Fibroblast of mammary gland (primary cell): ENCODE measurements at regions not wholly inside any gene's neighbourhood (a gene's known extent, or its start where the extent isn't known, plus 50 kb on each side); places are given as distances from the start of the nearest gene placed in this dataset.

Experiments used
- DNase-seq: peaks from one replicate; pipeline ENCODE4 v3.0.0-alpha.2; 2010; ENCODE audit warnings: low read depth
- H3K4me3 ChIP-seq: 2 replicates; pipeline ENCODE4 v1.5.1; 2011; ENCODE audit warnings: low read depth, mild to moderate bottlenecking, low read length, moderate library complexity; ENCODE audit not compliant: control insufficient read depth
- TF ChIP-seq, protein P1 (sequence below): conservative IDR thresholded peaks from 2 replicates; pipeline ENCODE4 v1.5.1; 2011; ENCODE audit warnings: low read depth, low read length, inconsistent platforms; ENCODE audit not compliant: control insufficient read depth, insufficient read depth

DNA sequence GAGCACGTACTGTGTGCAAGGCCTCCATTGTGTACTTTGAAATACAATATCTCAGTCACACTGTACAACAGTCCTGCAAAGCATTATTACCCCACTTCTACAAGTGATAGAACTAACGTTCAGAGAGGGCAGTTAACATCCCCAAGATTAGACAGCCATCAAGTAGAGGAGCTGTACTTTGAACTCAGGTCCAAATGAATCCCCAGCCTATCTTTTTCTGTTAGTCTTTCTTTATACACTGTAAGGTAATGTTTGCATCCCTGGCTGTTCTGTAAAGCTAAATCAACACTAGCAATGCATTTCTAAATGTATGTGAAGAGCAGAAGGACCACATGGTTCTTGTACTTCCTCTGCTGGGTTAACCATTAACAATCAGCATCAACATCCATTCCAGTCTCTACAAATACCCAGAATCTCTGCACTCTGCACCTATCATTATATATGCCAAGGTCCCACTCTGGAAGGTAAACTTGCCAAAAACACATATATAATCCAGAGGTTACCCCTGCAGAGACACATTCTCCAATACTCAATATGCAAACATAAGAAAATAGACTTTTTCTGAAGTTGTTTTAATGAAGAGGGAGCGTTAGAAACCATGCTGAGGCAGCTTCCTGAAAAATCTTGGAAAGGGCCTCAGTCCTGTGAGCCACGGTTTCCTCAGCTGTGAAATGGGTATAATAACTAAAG lies 182.3 kb downstream of the MZT1 start:
- TF ChIP-seq, protein P1, sequence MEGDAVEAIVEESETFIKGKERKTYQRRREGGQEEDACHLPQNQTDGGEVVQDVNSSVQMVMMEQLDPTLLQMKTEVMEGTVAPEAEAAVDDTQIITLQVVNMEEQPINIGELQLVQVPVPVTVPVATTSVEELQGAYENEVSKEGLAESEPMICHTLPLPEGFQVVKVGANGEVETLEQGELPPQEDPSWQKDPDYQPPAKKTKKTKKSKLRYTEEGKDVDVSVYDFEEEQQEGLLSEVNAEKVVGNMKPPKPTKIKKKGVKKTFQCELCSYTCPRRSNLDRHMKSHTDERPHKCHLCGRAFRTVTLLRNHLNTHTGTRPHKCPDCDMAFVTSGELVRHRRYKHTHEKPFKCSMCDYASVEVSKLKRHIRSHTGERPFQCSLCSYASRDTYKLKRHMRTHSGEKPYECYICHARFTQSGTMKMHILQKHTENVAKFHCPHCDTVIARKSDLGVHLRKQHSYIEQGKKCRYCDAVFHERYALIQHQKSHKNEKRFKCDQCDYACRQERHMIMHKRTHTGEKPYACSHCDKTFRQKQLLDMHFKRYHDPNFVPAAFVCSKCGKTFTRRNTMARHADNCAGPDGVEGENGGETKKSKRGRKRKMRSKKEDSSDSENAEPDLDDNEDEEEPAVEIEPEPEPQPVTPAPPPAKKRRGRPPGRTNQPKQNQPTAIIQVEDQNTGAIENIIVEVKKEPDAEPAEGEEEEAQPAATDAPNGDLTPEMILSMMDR, result no peak
- no peak overlapping the region for H3K4me3 ChIP-seq
- no peak for DNase-seq

DNA sequence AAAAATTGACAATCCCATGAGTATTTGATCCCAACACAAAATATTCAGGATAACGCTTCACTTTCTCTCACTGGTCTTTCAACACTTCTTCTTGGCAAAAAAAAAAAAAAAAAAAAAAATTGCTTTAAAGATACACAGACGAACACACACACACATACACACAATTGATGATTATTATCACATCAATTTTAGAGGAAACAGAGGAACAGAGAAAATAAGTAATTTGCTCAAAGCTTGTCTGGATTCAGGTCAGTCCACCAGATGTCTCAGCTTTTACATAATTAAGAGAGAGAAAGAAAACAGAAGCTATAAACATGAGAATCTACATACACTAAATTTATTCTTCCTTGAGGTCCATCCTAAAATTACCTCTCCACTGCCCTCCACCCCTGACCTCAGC lies 183.4 kb downstream of the MZT1 start:
- TF ChIP-seq, protein P1, result no peak
- no peak overlapping the region for H3K4me3 ChIP-seq
- no peak for DNase-seq

DNA sequence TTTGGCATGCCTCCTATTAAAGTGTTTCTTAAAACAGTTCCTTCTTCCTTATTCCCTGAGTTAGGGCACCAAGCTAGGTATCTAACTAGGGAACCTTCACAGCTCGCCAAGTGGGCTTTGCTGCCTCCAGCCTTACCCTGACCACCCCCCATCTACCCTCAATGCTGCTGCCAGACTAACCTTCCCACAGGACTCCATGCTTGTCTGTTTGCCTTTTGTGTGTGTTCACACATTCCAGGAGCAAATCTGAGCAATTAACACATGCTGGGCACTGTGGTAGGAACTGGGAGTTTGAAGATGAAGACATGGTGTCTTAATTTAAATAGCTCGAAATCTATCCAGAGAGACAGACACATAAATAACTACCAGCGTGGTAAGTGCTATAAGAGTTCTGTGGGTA lies 185.2 kb downstream of the MZT1 start:
- TF ChIP-seq, protein P1, result no peak
- no peak overlapping the region for H3K4me3 ChIP-seq
- DNase-seq, result no peak

DNA sequence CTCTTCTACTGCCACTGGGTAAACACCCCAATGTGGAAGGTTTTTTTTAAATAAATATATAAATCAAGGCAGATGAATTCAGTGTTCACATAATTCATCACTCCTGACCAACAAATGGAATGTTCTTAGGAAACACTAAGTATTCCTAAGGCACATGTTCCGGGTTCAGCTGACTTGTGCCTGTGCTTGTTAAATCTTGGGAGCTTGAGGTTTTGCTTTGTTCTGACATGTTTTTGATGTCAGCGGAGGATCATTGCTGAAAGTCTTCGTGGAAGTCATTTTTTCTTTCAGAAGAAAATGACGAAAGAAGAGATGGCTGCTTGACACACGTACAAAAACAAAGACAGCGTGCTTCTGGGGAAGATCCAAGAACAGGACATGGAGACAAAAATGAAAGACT lies 185.8 kb downstream of the MZT1 start:
- DNase-seq, result no peak
- TF ChIP-seq, protein P1, result no peak
- no peak overlapping the region for H3K4me3 ChIP-seq

DNA sequence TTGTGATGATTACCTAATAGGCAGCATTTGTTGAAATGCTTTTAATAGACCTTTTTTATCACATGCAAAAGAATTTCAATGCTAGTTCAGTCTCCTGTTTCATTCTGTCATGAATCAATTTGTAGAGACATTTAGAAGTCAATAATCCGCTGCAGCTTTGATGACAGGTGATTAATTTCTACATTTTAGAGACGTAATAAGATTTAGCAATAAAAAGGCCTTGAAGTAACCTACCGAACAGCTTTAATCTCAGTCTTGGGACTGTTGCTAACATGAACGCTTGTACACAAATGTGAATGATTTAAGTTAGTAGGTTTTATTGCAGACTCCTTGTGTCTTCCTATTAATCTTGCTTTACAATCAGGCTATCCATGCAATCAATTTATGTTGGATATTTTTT lies 186.5 kb downstream of the MZT1 start:
- TF ChIP-seq, protein P1, result no peak

DNA sequence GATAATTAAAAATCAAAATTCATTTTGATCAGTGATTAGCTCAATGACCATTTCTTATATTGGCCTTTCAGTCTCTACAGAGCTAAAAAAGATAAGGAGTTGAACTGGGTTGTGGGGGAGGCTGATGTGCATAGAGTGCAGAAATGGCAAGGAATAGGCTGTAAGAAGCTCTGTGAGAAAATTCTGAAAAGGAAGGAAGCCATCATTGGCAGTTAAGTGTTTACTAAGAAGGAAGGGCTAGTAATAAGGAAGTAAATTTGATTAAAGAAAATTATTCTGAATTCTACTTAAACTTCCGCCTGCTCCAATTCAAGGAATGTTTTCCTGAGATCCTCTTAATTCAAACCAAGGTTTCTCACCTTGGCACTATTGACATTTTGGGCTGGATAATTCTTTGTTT lies 187.5 kb downstream of the MZT1 start:
- no peak overlapping the region for H3K4me3 ChIP-seq
- DNase-seq, result no peak
- TF ChIP-seq, protein P1, result no peak

More for the DNA sequence above, 186.5 kb downstream of the MZT1 start:
- H3K4me3 ChIP-seq, result no peak overlapping the region
- no peak for DNase-seq

DNA sequence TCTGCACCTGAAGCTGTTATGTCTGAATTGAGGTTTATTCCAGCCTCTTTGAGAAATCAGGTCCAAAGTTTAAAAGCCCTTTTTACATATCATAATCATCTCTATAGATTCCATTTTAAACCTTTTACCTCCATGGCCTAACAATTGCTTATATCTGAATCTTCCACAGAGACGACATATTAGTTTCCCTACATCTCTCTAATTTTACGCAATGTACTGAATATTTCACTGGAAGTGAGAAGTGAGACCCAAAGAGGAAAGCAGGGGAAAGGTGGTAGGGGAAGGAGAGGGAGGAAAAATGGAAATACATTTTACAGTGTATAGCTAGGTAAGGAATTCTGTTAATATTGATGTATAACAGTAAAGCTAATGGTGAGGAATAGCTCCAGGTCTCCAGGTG lies 189.6 kb downstream of the MZT1 start:
- DNase-seq, result no peak
- no peak overlapping the region for H3K4me3 ChIP-seq
- TF ChIP-seq, protein P1, result no peak
